ENCODE measurements at regions not wholly inside any gene's neighbourhood (a gene's known extent, or its start where the extent isn't known, plus 50 kb on each side); places are given as distances from the start of the nearest gene placed in this dataset.

- no peak overlapping the region for H3K27ac ChIP-seq
- TF ChIP-seq CTCF (conservative IDR thresholded peaks at IDR 0.05): no peak
These were observed 1641.8 kb upstream of the WWC1 start for GRCh38 chr5:166649676-166650075.

GRCh38 chr5:166651234-166651633 is 1640.2 kb upstream of the WWC1 start:
- H3K27ac ChIP-seq: no peak overlapping the region
- no peak for TF ChIP-seq CTCF (conservative IDR thresholded peaks at IDR 0.05)

- no peak for TF ChIP-seq CTCF (conservative IDR thresholded peaks at IDR 0.05)
- H3K27ac ChIP-seq: no peak overlapping the region
These were observed 1619.6 kb upstream of the WWC1 start for GRCh38 chr5:166671811-166672210.

GRCh38 chr5:166672431-166672830 is 1619.0 kb upstream of the WWC1 start:
- H3K27ac ChIP-seq: no peak overlapping the region
- no peak for TF ChIP-seq CTCF (conservative IDR thresholded peaks at IDR 0.05)

- no peak for TF ChIP-seq CTCF (conservative IDR thresholded peaks at IDR 0.05)
- H3K27ac ChIP-seq: no peak overlapping the region
These were observed 1613.6 kb upstream of the WWC1 start for GRCh38 chr5:166677891-166678290.

GRCh38 chr5:166679331-166679730 is 1612.1 kb upstream of the WWC1 start:
- TF ChIP-seq CTCF (conservative IDR thresholded peaks at IDR 0.05): no peak
- no peak overlapping the region for H3K27ac ChIP-seq

- no peak for TF ChIP-seq CTCF (conservative IDR thresholded peaks at IDR 0.05)
- H3K27ac ChIP-seq: no peak overlapping the region
These were observed 1596.1 kb upstream of the WWC1 start for GRCh38 chr5:166695326-166695725.

GRCh38 chr5:166708291-166708690 is 1583.2 kb upstream of the WWC1 start:
- H3K27ac ChIP-seq: no peak overlapping the region
- TF ChIP-seq CTCF (conservative IDR thresholded peaks at IDR 0.05): no peak
